HEK293T (cell line): ENCODE measurements at regions not wholly inside any gene's neighbourhood (a gene's known extent, or its start where the extent isn't known, plus 50 kb on each side); places are given as distances from the start of the nearest gene placed in this dataset.

Experiments used
- ARNT ChIP-seq: fragments of 450-650 bp; IDR thresholded peaks from 2 replicates; pipeline ENCODE4 v1.6.1; 2017; ENCODE audit warnings: mild to moderate bottlenecking
- BHLHE40 ChIP-seq: fragments of 450-650 bp; IDR thresholded peaks from 2 replicates; pipeline ENCODE4 v1.6.1; 2016; ENCODE audit warnings: mild to moderate bottlenecking, moderate library complexity, borderline replicate concordance
- FOXA1 ChIP-seq: fragments of 450-650 bp; IDR thresholded peaks from 2 replicates; pipeline ENCODE4 v1.6.1; 2016; ENCODE audit warnings: mild to moderate bottlenecking
- FOXM1 ChIP-seq: fragments of 450-650 bp; IDR thresholded peaks from 2 replicates; pipeline ENCODE4 v1.6.1; 2017; ENCODE audit warnings: mild to moderate bottlenecking, borderline replicate concordance
- NFRKB ChIP-seq: fragments of 450-650 bp; IDR thresholded peaks from 2 replicates; pipeline ENCODE4 v1.6.1; 2016; ENCODE audit warnings: mild to moderate bottlenecking, moderate library complexity
- SP1 ChIP-seq: fragments of 450-650 bp; IDR thresholded peaks from 2 replicates; pipeline ENCODE4 v1.6.1; 2017
- ZNF384 ChIP-seq: fragments of 450-650 bp; IDR thresholded peaks from 2 replicates; pipeline ENCODE4 v1.6.1; 2016

DNA sequence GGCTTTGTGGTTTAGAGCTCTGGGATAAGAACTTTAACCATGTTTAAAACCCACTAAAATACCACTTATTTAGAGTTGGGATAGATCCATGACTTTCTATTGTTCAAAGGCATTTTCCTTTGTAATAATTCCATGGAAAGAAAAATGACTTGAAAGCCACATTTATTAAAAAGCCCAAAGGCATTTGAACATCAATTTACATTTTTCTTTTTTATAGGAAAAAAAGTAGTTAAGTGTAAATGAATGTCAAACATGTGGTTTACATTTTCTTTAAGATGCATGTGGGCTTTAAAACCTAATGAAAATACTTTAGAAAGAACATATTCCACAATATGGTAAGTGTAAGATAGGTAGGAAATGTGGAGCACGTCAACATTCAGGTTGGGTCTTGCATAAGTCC is 443.2 kb downstream of the TOX3 start:
- TF ChIP-seq ZNF384: no peak
- TF ChIP-seq NFRKB: no peak
- no peak for TF ChIP-seq ARNT
- no peak for TF ChIP-seq SP1
- no peak for TF ChIP-seq BHLHE40
- no peak for TF ChIP-seq FOXA1
- TF ChIP-seq FOXM1: no peak
